Naive thymus-derived CD8-positive, alpha-beta T cell (primary cell): ENCODE measurements at regions not wholly inside any gene's neighbourhood (a gene's known extent, or its start where the extent isn't known, plus 50 kb on each side); places are given as distances from the start of the nearest gene placed in this dataset.
A peak's percentile ranks its signal among the peaks of the same experiment; 100 is the strongest.
"Not testable (repeated sequence)": the region's sequence is repeated elsewhere in the genome, so short reads cannot be mapped to it uniquely, and the experiment has no call there.

ENCODE experiments used
- ATAC-seq, 2 donors: fragments of 150-1000 bp; cut with Tn5 transposase in 1 of 2; sonication (Bioruptor Pico), chemical (Tn5 transposase) in 1 of 2; 1 replicate in 1 of 2; 2 replicates in 1 of 2; pipeline ENCODE4 v1.10.0; 2021; ENCODE audit warnings: mild to moderate bottlenecking in 2 of 2, moderate library complexity in 2 of 2
- POLR2A ChIA-PET: fragments of 350-600 bp; sonication (Branson Sonifier 250); formaldehyde crosslinking; loops from one replicate; lab custom pipeline; 2021; ENCODE audit warnings: antibody characterized with exemption; lab: Charles Lee
- DNase-seq, 10 donors: peaks; one replicate each; pipeline versions ENCODE4 v3.0.0 to v3.0.0-alpha.2; 2020 to 2022
- H3K27ac Mint-ChIP-seq, 10 donors: one replicate each; pipeline ENCODE4 v1.8.0; 2020 to 2022; ENCODE audit warnings: mild to moderate bottlenecking in 10 of 10, mixed read lengths in 10 of 10, moderate library complexity in 4 of 10, inconsistent platforms in 1 of 10
- H3K27me3 Mint-ChIP-seq, 5 donors: one replicate each; pipeline ENCODE4 v1.8.0; 2021 to 2022; ENCODE audit warnings: mixed read lengths in 5 of 5
- H3K36me3 Mint-ChIP-seq, 3 donors: one replicate each; pipeline ENCODE4 v1.8.0; 2020 to 2022; ENCODE audit warnings: mixed read lengths in 3 of 3, mild to moderate bottlenecking in 2 of 3, inconsistent platforms in 1 of 3
- H3K4me1 Mint-ChIP-seq, 4 donors: one replicate each; pipeline ENCODE4 v1.8.0; 2021 to 2022; ENCODE audit warnings: mixed read lengths in 4 of 4
- H3K4me3 Mint-ChIP-seq, 10 donors: one replicate each; pipeline ENCODE4 v1.8.0; 2020 to 2022; ENCODE audit warnings: mild to moderate bottlenecking in 10 of 10, mixed read lengths in 10 of 10, moderate library complexity in 6 of 10, inconsistent platforms in 1 of 10
- H3K9me3 Mint-ChIP-seq, 9 donors: one replicate each; pipeline ENCODE4 v1.8.0; 2020 to 2022; ENCODE audit warnings: mixed read lengths in 9 of 9, mild to moderate bottlenecking in 3 of 9, inconsistent platforms in 1 of 9, moderate library complexity in 1 of 9

- H3K36me3 Mint-ChIP-seq, result no peaks in the 10 kb centered on the region
- H3K4me1 Mint-ChIP-seq, result peaks cover 2 to 11% (median 5%) of the 10 kb centered on the region in 4 donors
- no peak overlapping the region for H3K4me3 Mint-ChIP-seq
- ATAC-seq, result no peak
- no peaks in the 10 kb centered on the region for H3K27me3 Mint-ChIP-seq
- POLR2A ChIA-PET, result no interaction called here
- no peaks in the 10 kb centered on the region for H3K9me3 Mint-ChIP-seq
- no peak for DNase-seq
- peak overlapping the region in 1 of 10 donors; percentile 47 for H3K27ac Mint-ChIP-seq
Observed at GRCh38 chr16:29321585-29321984, 84.9 kb downstream of the NPIPB11 start.

GRCh38 chr16:29321000-29321393, 85.5 kb downstream of the NPIPB11 start:
- no peak for ATAC-seq
- H3K4me3 Mint-ChIP-seq, result no peak overlapping the region
- POLR2A ChIA-PET, result no interaction called here
- no peak overlapping the region for H3K27ac Mint-ChIP-seq
- no peak for DNase-seq
- H3K27me3 Mint-ChIP-seq, result no peaks in the 10 kb centered on the region
- peaks cover 2 to 8% (median 5%) of the 10 kb centered on the region in 4 donors for H3K4me1 Mint-ChIP-seq
- H3K36me3 Mint-ChIP-seq, result no peaks in the 10 kb centered on the region
- no peaks in the 10 kb centered on the region for H3K9me3 Mint-ChIP-seq

GRCh38 chr16:29320274-29320999, 86.1 kb downstream of the NPIPB11 start:
- ATAC-seq (no peak), DNase-seq (no peak)
- no peaks in the 10 kb centered on the region for H3K9me3 Mint-ChIP-seq
- H3K4me1 Mint-ChIP-seq, result peaks cover 2 to 7% (median 5%) of the 10 kb centered on the region in 4 donors
- H3K36me3 Mint-ChIP-seq, result no peaks in the 10 kb centered on the region
- no peak overlapping the region for H3K4me3 Mint-ChIP-seq
- H3K27ac Mint-ChIP-seq, result no peak overlapping the region
- POLR2A ChIA-PET, result no interaction called here
- H3K27me3 Mint-ChIP-seq, result no peaks in the 10 kb centered on the region

GRCh38 chr16:29319726-29320125, 86.8 kb downstream of the NPIPB11 start:
- no peaks in the 10 kb centered on the region for H3K27me3 Mint-ChIP-seq
- H3K27ac Mint-ChIP-seq, result peak overlapping the region in 1 of 10 donors; percentile 20
- H3K4me3 Mint-ChIP-seq, result no peak overlapping the region
- ATAC-seq (no peak), DNase-seq (no peak)
- H3K4me1 Mint-ChIP-seq, result peaks cover 2 to 7% (median 5%) of the 10 kb centered on the region in 4 donors
- POLR2A ChIA-PET, result no interaction called here
- H3K36me3 Mint-ChIP-seq, result no peaks in the 10 kb centered on the region
- H3K9me3 Mint-ChIP-seq, result no peaks in the 10 kb centered on the region

GRCh38 chr16:29318561-29318968, 87.9 kb downstream of the NPIPB11 start:
- H3K4me1 Mint-ChIP-seq, H3K9me3 Mint-ChIP-seq, H3K4me3 Mint-ChIP-seq, POLR2A ChIA-PET, H3K27me3 Mint-ChIP-seq, DNase-seq, H3K36me3 Mint-ChIP-seq: not testable (repeated sequence)
- peak in 1 of 2 donors; percentile 25 for ATAC-seq
- H3K27ac Mint-ChIP-seq, result peak overlapping the region in 3 of 10 donors; percentile 13 to 44 (median 34)

- Mint-ChIP-seq H3K9me3 (no peaks in the 10 kb centered on the region), H3K27me3 (no peaks in the 10 kb centered on the region), H3K27ac (peak overlapping the region in 4 of 10 donors; percentile 12 to 44 (median 24)), H3K4me1 (peaks cover 0 to 3% (median under 1%) of the 10 kb centered on the region in 4 donors), H3K4me3 (no peak overlapping the region), H3K36me3 (no peaks in the 10 kb centered on the region)
- DNase-seq (no peak), ATAC-seq (no peak)
- POLR2A ChIA-PET, result no interaction called here
Observed at GRCh38 chr16:29318037-29318436, 88.5 kb downstream of the NPIPB11 start.

- Mint-ChIP-seq H3K27me3 (no peaks in the 10 kb centered on the region), H3K4me1 (peaks cover 0 to 3% (median under 1%) of the 10 kb centered on the region in 4 donors), H3K27ac (no peak overlapping the region), H3K4me3 (no peak overlapping the region), H3K36me3 (no peaks in the 10 kb centered on the region), H3K9me3 (no peaks in the 10 kb centered on the region)
- ATAC-seq, result no peak
- POLR2A ChIA-PET, result no interaction called here
- no peak for DNase-seq
Observed at GRCh38 chr16:29317269-29317668, 89.2 kb downstream of the NPIPB11 start.

- POLR2A ChIA-PET, result no interaction called here
- DNase-seq, result no peak
- no peaks in the 10 kb centered on the region for H3K36me3 Mint-ChIP-seq
- H3K9me3 Mint-ChIP-seq, result no peaks in the 10 kb centered on the region
- no peak for ATAC-seq
- peaks cover 0 to 3% (median under 1%) of the 10 kb centered on the region in 4 donors for H3K4me1 Mint-ChIP-seq
- no peaks in the 10 kb centered on the region for H3K27me3 Mint-ChIP-seq
- H3K27ac Mint-ChIP-seq, result peak overlapping the region in 1 of 10 donors; percentile 48
- no peak overlapping the region for H3K4me3 Mint-ChIP-seq
Observed at GRCh38 chr16:29316761-29317183, 89.7 kb downstream of the NPIPB11 start.

GRCh38 chr16:29315916-29316517, 90.5 kb downstream of the NPIPB11 start:
- Mint-ChIP-seq H3K9me3 (no peaks in the 10 kb centered on the region), H3K27me3 (no peaks in the 10 kb centered on the region), H3K27ac (peak overlapping the region in 1 of 10 donors; percentile 36), H3K4me3 (no peak overlapping the region), H3K36me3 (no peaks in the 10 kb centered on the region), H3K4me1 (peaks cover 0 to 3% (median under 1%) of the 10 kb centered on the region in 4 donors)
- no peak for ATAC-seq
- POLR2A ChIA-PET, result no interaction called here
- DNase-seq, result no peak

- no peak overlapping the region for H3K4me3 Mint-ChIP-seq
- no peaks in the 10 kb centered on the region for H3K9me3 Mint-ChIP-seq
- H3K4me1 Mint-ChIP-seq, result peaks cover 0 to 3% (median under 1%) of the 10 kb centered on the region in 4 donors
- POLR2A ChIA-PET, result no interaction called here
- no peaks in the 10 kb centered on the region for H3K36me3 Mint-ChIP-seq
- H3K27me3 Mint-ChIP-seq, result no peaks in the 10 kb centered on the region
- DNase-seq (no peak), ATAC-seq (no peak)
- H3K27ac Mint-ChIP-seq, result no peak overlapping the region
Observed at GRCh38 chr16:29315046-29315445, 91.5 kb downstream of the NPIPB11 start.

GRCh38 chr16:29314292-29314934, 92.1 kb downstream of the NPIPB11 start:
- no peaks in the 10 kb centered on the region for H3K9me3 Mint-ChIP-seq
- H3K27me3 Mint-ChIP-seq, result no peaks in the 10 kb centered on the region
- ATAC-seq (no peak), DNase-seq (no peak)
- POLR2A ChIA-PET, result no interaction called here
- H3K4me3 Mint-ChIP-seq, result no peak overlapping the region
- peaks cover 0 to 3% (median under 1%) of the 10 kb centered on the region in 4 donors for H3K4me1 Mint-ChIP-seq
- no peaks in the 10 kb centered on the region for H3K36me3 Mint-ChIP-seq
- peak overlapping the region in 1 of 10 donors; percentile 47 for H3K27ac Mint-ChIP-seq

- no peaks in the 10 kb centered on the region for H3K9me3 Mint-ChIP-seq
- POLR2A ChIA-PET, result no interaction called here
- no peak for ATAC-seq
- no peaks in the 10 kb centered on the region for H3K27me3 Mint-ChIP-seq
- no peak overlapping the region for H3K4me3 Mint-ChIP-seq
- H3K27ac Mint-ChIP-seq, result no peak overlapping the region
- peaks cover 0 to 3% (median under 1%) of the 10 kb centered on the region in 4 donors for H3K4me1 Mint-ChIP-seq
- H3K36me3 Mint-ChIP-seq, result no peaks in the 10 kb centered on the region
- no peak for DNase-seq
Observed at GRCh38 chr16:29313559-29314048, 92.9 kb downstream of the NPIPB11 start.
